ENCODE measurements at regions not wholly inside any gene's neighbourhood (a gene's known extent, or its start where the extent isn't known, plus 50 kb on each side); places are given as distances from the start of the nearest gene placed in this dataset.

GRCh38 chr11:45056529-45056928 lies 89.9 kb upstream of the PRDM11 start:
- WGBS, 2 donors: 84 to 92% methylated on average over 1 of the region's 1 CpG
- no peak overlapping the region for H3K27ac ChIP-seq (ENCODE audit: low read depth in 1 of 2, low read length in 1 of 2)
- ATAC-seq (ENCODE audit: insufficient read depth, low FRiP score) (no peak), DNase-seq (no peak)
- TF ChIP-seq CTCF (IDR thresholded peaks at IDR 0.05; ENCODE audit: control extremely low read depth, extremely low read depth): no peak
- peaks cover 0 to 2% (median 0%) of the 10 kb centered on the region in 4 donors for H3K9me3 ChIP-seq (ENCODE audit: control insufficient read depth in 4 of 4, insufficient read depth in 3 of 4, low read length in 3 of 4)
- H3K4me1 ChIP-seq (ENCODE audit: control insufficient read depth in 5 of 5, insufficient read depth in 5 of 5, low read length in 5 of 5): peaks cover 0 to 8% (median 0%) of the 10 kb centered on the region in 5 donors
- H3K9ac ChIP-seq (ENCODE audit: insufficient read depth in 1 of 2, low read length in 2 of 2): no peak overlapping the region
- no peaks in the 10 kb centered on the region for H3K36me3 ChIP-seq (ENCODE audit: control insufficient read depth in 4 of 4, insufficient read depth in 4 of 4, low read length in 4 of 4)
- H3K27me3 ChIP-seq (ENCODE audit: control insufficient read depth in 3 of 3, insufficient read depth in 3 of 3, low read length in 2 of 3): no peaks in the 10 kb centered on the region
- H3K4me3 ChIP-seq: no peak overlapping the region

GRCh38 chr11:45057938-45058646 lies 88.3 kb upstream of the PRDM11 start:
- DNase-seq (no peak), ATAC-seq (ENCODE audit: insufficient read depth, low FRiP score) (no peak)
- Histone ChIP-seq H3K4me1 (ENCODE audit: control insufficient read depth in 5 of 5, insufficient read depth in 5 of 5, low read length in 5 of 5) (peaks cover 0 to 8% (median 0%) of the 10 kb centered on the region in 5 donors), H3K4me3 (no peak overlapping the region), H3K9ac (ENCODE audit: insufficient read depth in 1 of 2, low read length in 2 of 2) (no peak overlapping the region), H3K9me3 (ENCODE audit: control insufficient read depth in 4 of 4, insufficient read depth in 3 of 4, low read length in 3 of 4) (peaks cover 0 to 2% (median 0%) of the 10 kb centered on the region in 4 donors), H3K27me3 (ENCODE audit: control insufficient read depth in 3 of 3, insufficient read depth in 3 of 3, low read length in 2 of 3) (no peaks in the 10 kb centered on the region), H3K36me3 (ENCODE audit: control insufficient read depth in 4 of 4, insufficient read depth in 4 of 4, low read length in 4 of 4) (no peaks in the 10 kb centered on the region), H3K27ac (ENCODE audit: low read depth in 1 of 2, low read length in 1 of 2) (no peak overlapping the region)
- TF ChIP-seq CTCF (IDR thresholded peaks at IDR 0.05; ENCODE audit: control extremely low read depth, extremely low read depth): no peak
- WGBS, 2 donors: 72 to 77% methylated on average over 5 of the region's 5 CpGs

- 52 to 73% methylated on average over 3 of the region's 3 CpGs for WGBS, 2 donors
- Histone ChIP-seq H3K4me1 (ENCODE audit: control insufficient read depth in 5 of 5, insufficient read depth in 5 of 5, low read length in 5 of 5) (peaks cover 0 to 8% (median 0%) of the 10 kb centered on the region in 5 donors), H3K27me3 (ENCODE audit: control insufficient read depth in 3 of 3, insufficient read depth in 3 of 3, low read length in 2 of 3) (no peaks in the 10 kb centered on the region), H3K9ac (ENCODE audit: insufficient read depth in 1 of 2, low read length in 2 of 2) (no peak overlapping the region), H3K9me3 (ENCODE audit: control insufficient read depth in 4 of 4, insufficient read depth in 3 of 4, low read length in 3 of 4) (peaks cover 0 to 4% (median under 1%) of the 10 kb centered on the region in 4 donors), H3K4me3 (no peak overlapping the region), H3K36me3 (ENCODE audit: control insufficient read depth in 4 of 4, insufficient read depth in 4 of 4, low read length in 4 of 4) (no peaks in the 10 kb centered on the region), H3K27ac (ENCODE audit: low read depth in 1 of 2, low read length in 1 of 2) (no peak overlapping the region)
- no peak for TF ChIP-seq CTCF (IDR thresholded peaks at IDR 0.05; ENCODE audit: control extremely low read depth, extremely low read depth)
- DNase-seq (no peak), ATAC-seq (ENCODE audit: insufficient read depth, low FRiP score) (no peak)
These were observed 87.8 kb upstream of the PRDM11 start for GRCh38 chr11:45058647-45058950.

GRCh38 chr11:45060707-45061106 lies 85.7 kb upstream of the PRDM11 start:
- Histone ChIP-seq H3K36me3 (ENCODE audit: control insufficient read depth in 4 of 4, insufficient read depth in 4 of 4, low read length in 4 of 4) (no peaks in the 10 kb centered on the region), H3K4me1 (ENCODE audit: control insufficient read depth in 5 of 5, insufficient read depth in 5 of 5, low read length in 5 of 5) (peaks cover 0 to 8% (median 0%) of the 10 kb centered on the region in 5 donors), H3K9ac (ENCODE audit: insufficient read depth in 1 of 2, low read length in 2 of 2) (no peak overlapping the region), H3K4me3 (no peak overlapping the region), H3K27ac (ENCODE audit: low read depth in 1 of 2, low read length in 1 of 2) (no peak overlapping the region), H3K27me3 (ENCODE audit: control insufficient read depth in 3 of 3, insufficient read depth in 3 of 3, low read length in 2 of 3) (no peaks in the 10 kb centered on the region), H3K9me3 (ENCODE audit: control insufficient read depth in 4 of 4, insufficient read depth in 3 of 4, low read length in 3 of 4) (peaks cover 0 to 9% (median 2%) of the 10 kb centered on the region in 4 donors)
- 72 to 82% methylated on average over 8 of the region's 8 CpGs for WGBS, 2 donors
- no peak for DNase-seq
- ATAC-seq (ENCODE audit: insufficient read depth, low FRiP score): no peak
- TF ChIP-seq CTCF (IDR thresholded peaks at IDR 0.05; ENCODE audit: control extremely low read depth, extremely low read depth): no peak

All from lung (tissue), 11 donors.